SK-N-SH (cell line): ENCODE measurements at regions not wholly inside any gene's neighbourhood (a gene's known extent, or its start where the extent isn't known, plus 50 kb on each side); places are given as distances from the start of the nearest gene placed in this dataset.

Experiments used
- CTCF ChIA-PET: fragments of 300-600, 350-600 bp; formaldehyde crosslinking; extraction: SDS; loops from one replicate; lab custom pipeline; 2021; lab: Yijun Ruan, JAX
- POLR2A ChIA-PET: fragments of 350-600 bp; sonication (Branson Sonifier 250); formaldehyde crosslinking; extraction: SDS; loops from one replicate; lab custom pipeline; 2020; ENCODE audit warnings: antibody characterized with exemption, inconsistent platforms; lab: Yijun Ruan, JAX
- DNase-seq: peaks from one replicate; pipeline ENCODE4 v3.0.0; 2012
- H2AFZ ChIP-seq: fragments of 200-600 bp; sonication (generic); 2 replicates; pipeline ENCODE4 v1.8.1; 2016; ENCODE audit warnings: antibody characterized with exemption, mild to moderate bottlenecking, low read depth
- H3F3A ChIP-seq: fragments of 200-600 bp; sonication (generic); replicated peaks from 2 replicates; pipeline ENCODE3; 2016; ENCODE audit warnings: antibody characterized with exemption, mild to moderate bottlenecking; ENCODE audit not compliant: insufficient read depth
- H3K27ac ChIP-seq, 2 experiments: fragments of 200-500 bp in 1 of 2; fragments of 200-600 bp in 1 of 2; sonication (Bioruptor generic) in 1 of 2; sonication (generic), shearing (Covaris generic) in 1 of 2; 2 replicates each; pipeline versions ENCODE4 v1.5.1 to v1.6.1; 2014 to 2016; ENCODE audit warnings: low read depth in 2 of 2, inconsistent platforms in 1 of 2, low read length in 1 of 2, mild to moderate bottlenecking in 1 of 2, mixed read lengths in 1 of 2
- H3K27me3 ChIP-seq: fragments of 200-600 bp; sonication (generic), shearing (Covaris generic); 2 replicates; pipeline ENCODE4 v1.6.1; 2016; ENCODE audit warnings: mixed run types; ENCODE audit not compliant: insufficient read depth
- H3K36me3 ChIP-seq, 2 experiments: fragments of 200-500 bp in 1 of 2; fragments of 200-600 bp in 1 of 2; sonication (Bioruptor generic) in 1 of 2; sonication (generic) in 1 of 2; replicated peaks in 1 of 2; 2 replicates each; pipeline versions ENCODE3 to v1.5.1; 2014 to 2016; ENCODE audit warnings: low read length in 1 of 2, mild to moderate bottlenecking in 1 of 2; ENCODE audit not compliant: insufficient read depth in 2 of 2, control insufficient read depth in 1 of 2
- H3K4me1 ChIP-seq, 2 experiments: fragments of 200-500 bp in 1 of 2; fragments of 200-600 bp in 1 of 2; sonication (Bioruptor generic) in 1 of 2; sonication (generic), shearing (Covaris generic) in 1 of 2; 2 replicates each; pipeline versions ENCODE4 v1.5.1 to v1.6.1; 2014 to 2016; ENCODE audit warnings: low read depth in 1 of 2, low read length in 1 of 2, mixed run types in 1 of 2; ENCODE audit not compliant: insufficient read depth in 2 of 2, control insufficient read depth in 1 of 2
- H3K4me2 ChIP-seq: fragments of 200-600 bp; sonication (generic), shearing (Covaris generic); 2 replicates; pipeline ENCODE4 v1.6.1; 2017; ENCODE audit warnings: mixed run types
- H3K4me3 ChIP-seq, 2 experiments: fragments of 200-500 bp in 1 of 2; fragments of 200-600 bp in 1 of 2; sonication (Bioruptor generic) in 1 of 2; sonication (generic), shearing (Covaris generic) in 1 of 2; 2 replicates each; pipeline versions ENCODE4 v1.5.1 to v1.8.1; 2014 to 2016; ENCODE audit warnings: low read depth in 2 of 2, inconsistent platforms in 1 of 2, low read length in 1 of 2, mild to moderate bottlenecking in 1 of 2, mixed read lengths in 1 of 2, moderate library complexity in 1 of 2
- H3K79me2 ChIP-seq: fragments of 200-600 bp; sonication (generic); 2 replicates; pipeline ENCODE4 v1.8.1; 2017; ENCODE audit warnings: mild to moderate bottlenecking; ENCODE audit not compliant: insufficient read depth
- H3K9ac ChIP-seq: fragments of 200-600 bp; sonication (generic); 2 replicates; pipeline ENCODE4 v1.6.1; 2017; ENCODE audit warnings: mixed run types
- H3K9me2 ChIP-seq: fragments of 200-600 bp; sonication (generic); 2 replicates; pipeline ENCODE4 v1.6.1; 2017; ENCODE audit warnings: mixed run types
- H3K9me3 ChIP-seq: fragments of 200-600 bp; sonication (generic); 2 replicates; pipeline ENCODE4 v1.6.1; 2017; ENCODE audit warnings: mixed run types, mild to moderate bottlenecking, moderate library complexity
- H4K20me1 ChIP-seq: fragments of 200-600 bp; sonication (generic); 2 replicates; pipeline ENCODE4 v1.6.1; 2017; ENCODE audit warnings: mild to moderate bottlenecking, mixed run types; ENCODE audit not compliant: insufficient read depth
- ELF1 ChIP-seq: IDR thresholded peaks from 2 replicates; pipeline ENCODE4 v1.4.0; 2012
- EP300 ChIP-seq, 2 experiments: IDR thresholded peaks; 2 replicates each; pipeline versions ENCODE4 v1.4.0 to v1.6.1; 2012; ENCODE audit warnings: borderline replicate concordance in 1 of 2, low read depth in 1 of 2, low read length in 1 of 2
- EZH2phosphoT487 ChIP-seq: fragments of 200-600 bp; sonication (generic); IDR thresholded peaks from 2 replicates; pipeline ENCODE4 v1.6.1; 2017; ENCODE audit warnings: low read depth, mixed run types, mild to moderate bottlenecking, antibody characterized with exemption, moderate library complexity, borderline replicate concordance
- FOSL2 ChIP-seq: IDR thresholded peaks from 2 replicates; pipeline ENCODE4 v1.4.0; 2012; ENCODE audit warnings: low read depth, mild to moderate bottlenecking, moderate library complexity, borderline replicate concordance
- FOXJ3 ChIP-seq: sonication (generic); formaldehyde crosslinking; IDR thresholded peaks from 2 replicates; pipeline ENCODE4 v1.5.1; 2020; ENCODE audit warnings: mild to moderate bottlenecking, missing genetic modification reagents
- GATA2 ChIP-seq: sonication (generic); formaldehyde crosslinking; IDR thresholded peaks from 2 replicates; pipeline ENCODE4 v1.5.0; 2020; ENCODE audit warnings: mild to moderate bottlenecking, missing genetic modification reagents
- JUND ChIP-seq: IDR thresholded peaks from 2 replicates; pipeline ENCODE4 v1.4.0; 2012
- MAX ChIP-seq: IDR thresholded peaks from 2 replicates; pipeline ENCODE4 v1.4.0; 2012; ENCODE audit warnings: low read depth
- MEF2A ChIP-seq: IDR thresholded peaks from 2 replicates; pipeline ENCODE4 v1.4.0; 2012; ENCODE audit warnings: low read depth, borderline replicate concordance
- NRF1 ChIP-seq: IDR thresholded peaks from 2 replicates; pipeline ENCODE4 v1.6.1; 2012; ENCODE audit warnings: low read depth, mild to moderate bottlenecking, low read length
- PBX3 ChIP-seq: IDR thresholded peaks from 2 replicates; pipeline ENCODE4; 2012
- RAD21 ChIP-seq: IDR thresholded peaks from 2 replicates; pipeline ENCODE4 v1.6.1; 2012; ENCODE audit warnings: mild to moderate bottlenecking, low read length
- RCOR1 ChIP-seq: fragments of 150-350 bp; IDR thresholded peaks from 2 replicates; pipeline ENCODE4 v1.6.1; 2017; ENCODE audit warnings: antibody characterized with exemption, low read length
- SMC3 ChIP-seq: IDR thresholded peaks from 2 replicates; pipeline ENCODE4 v1.6.1; 2012; ENCODE audit warnings: low read depth, low read length, improper control_type of control experiment
- TCF12 ChIP-seq: IDR thresholded peaks from 2 replicates; pipeline ENCODE4 v1.4.0; 2012
- YY1 ChIP-seq: IDR thresholded peaks from 2 replicates; pipeline ENCODE4 v1.4.0; 2012; ENCODE audit warnings: low read depth, mild to moderate bottlenecking
- WGBS: methylation state at CpG from one replicate; pipeline ENCODE4 v1.1.6; 2017; ENCODE audit warnings: low lambda C conversion rate; 5-methylcytosine and 5-hydroxymethylcytosine counted together
- TF ChIP-seq, protein P1 (sequence below): IDR thresholded peaks from 2 replicates; pipeline ENCODE4 v1.4.0; 2012; ENCODE audit warnings: low read depth, borderline replicate concordance

GRCh38 chr2:48218169-48218568 lies 96.3 kb upstream of the FOXN2 start:
- Histone ChIP-seq H3K36me3 (no peaks in the 10 kb centered on the region), H3K4me3 (no peak overlapping the region), H3K4me1 (no peaks in the 10 kb centered on the region), H3K9me2 (no peaks in the 10 kb centered on the region), H3K27ac (no peak overlapping the region), H3K79me2 (no peaks in the 10 kb centered on the region), H3F3A (no peaks in the 10 kb centered on the region), H4K20me1 (no peaks in the 10 kb centered on the region), H3K4me2 (no peak overlapping the region), H3K9ac (no peak overlapping the region), H2AFZ (no peak overlapping the region), H3K27me3 (no peaks in the 10 kb centered on the region), H3K9me3 (no peaks in the 10 kb centered on the region)
- TF ChIP-seq MEF2A (no peak), JUND (no peak), YY1 (no peak), PBX3 (no peak), FOSL2 (no peak)
- CTCF ChIA-PET, result no interaction called here
- POLR2A ChIA-PET, result no interaction called here
- DNase-seq, result no peak
- 49% methylated on average over 2 of the region's 2 CpGs for WGBS

GRCh38 chr2:48219234-48219554 lies 95.3 kb upstream of the FOXN2 start:
- H3K4me2 ChIP-seq, result no peak overlapping the region
- no peaks in the 10 kb centered on the region for H3K79me2 ChIP-seq
- H3K4me1 ChIP-seq, result no peaks in the 10 kb centered on the region
- CTCF ChIA-PET, result interaction anchor here (1.1 kb wide), 1 partner anchor 28 kb away, joined by 3 read pairs; no protein-coding TSS in a partner anchor
- H3K9me3 ChIP-seq, result no peaks in the 10 kb centered on the region
- no peaks in the 10 kb centered on the region for H4K20me1 ChIP-seq
- no peaks in the 10 kb centered on the region for H3K27me3 ChIP-seq
- H3F3A ChIP-seq, result no peaks in the 10 kb centered on the region
- H3K36me3 ChIP-seq, result no peaks in the 10 kb centered on the region
- TF ChIP-seq RAD21 (no peak), GATA2 (CRISPR knock-in tag) (no peak)
- H3K9me2 ChIP-seq, result no peaks in the 10 kb centered on the region
- DNase-seq, result no peak
- no peak overlapping the region for H3K4me3 ChIP-seq
- H3K27ac ChIP-seq, result no peak overlapping the region
- POLR2A ChIA-PET, result no interaction called here
- no peak overlapping the region for H2AFZ ChIP-seq
- H3K9ac ChIP-seq, result no peak overlapping the region
- WGBS, result 25% methylated on average over 3 of the region's 3 CpGs

DNA sequence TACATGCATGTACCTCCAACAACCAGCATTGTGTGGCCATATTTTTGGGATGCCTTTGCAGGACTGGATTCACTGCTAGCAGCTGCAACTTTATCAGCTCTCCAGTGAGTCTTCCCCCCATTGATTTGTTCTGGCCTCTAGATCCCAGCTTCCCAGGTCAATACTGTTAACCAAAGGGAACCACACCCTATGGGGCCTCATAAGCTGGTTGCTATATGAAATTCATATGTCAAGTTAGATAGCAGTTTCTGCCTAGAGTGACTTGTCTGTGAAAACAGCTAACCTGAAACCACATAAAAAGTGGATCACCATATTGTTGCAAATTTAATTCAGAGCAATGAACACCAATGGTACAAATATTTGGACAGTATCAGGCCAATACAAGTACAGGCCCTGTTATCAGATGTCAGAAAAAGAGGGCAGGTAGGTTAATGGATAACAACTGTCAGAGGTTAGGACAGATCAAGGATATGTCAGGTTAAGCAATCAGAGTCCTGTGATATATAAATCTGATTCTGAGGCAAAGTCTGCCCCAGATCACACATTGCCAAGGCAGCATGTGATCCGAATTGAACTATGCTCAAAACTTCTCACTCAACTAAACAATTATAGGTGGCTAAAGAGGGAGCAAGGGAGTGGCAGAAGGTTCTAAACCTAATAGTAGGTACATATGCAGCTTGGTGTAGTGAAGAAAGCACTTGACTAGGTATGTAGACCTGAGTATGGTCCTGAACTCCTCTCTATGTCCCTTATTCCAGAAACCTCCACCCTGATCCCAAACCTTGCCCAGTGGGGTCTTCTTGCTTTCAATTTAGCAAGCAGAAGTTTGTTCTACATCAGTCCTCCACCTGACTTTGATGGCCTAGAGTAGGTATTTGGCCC lies 94.7 kb upstream of the FOXN2 start:
- ChIA-PET CTCF (interaction anchor here (1.1 kb wide), 1 partner anchor 29 kb away, joined by 3 read pairs; no protein-coding TSS in a partner anchor), POLR2A (no interaction called here)
- Histone ChIP-seq H3K4me3 (no peak overlapping the region), H3K4me1 (no peaks in the 10 kb centered on the region), H3F3A (no peaks in the 10 kb centered on the region), H3K79me2 (no peaks in the 10 kb centered on the region), H4K20me1 (no peaks in the 10 kb centered on the region), H2AFZ (no peak overlapping the region), H3K9me3 (no peaks in the 10 kb centered on the region), H3K9ac (no peak overlapping the region), H3K36me3 (no peaks in the 10 kb centered on the region), H3K27ac (no peak overlapping the region), H3K27me3 (no peaks in the 10 kb centered on the region), H3K4me2 (no peak overlapping the region), H3K9me2 (no peaks in the 10 kb centered on the region)
- 69% methylated on average over 1 of the region's 1 CpG for whole genome bisulfite sequencing
- no peak for DNase-seq
- TF ChIP-seq RCOR1 (no peak), MAX (no peak), ELF1 (no peak), SMC3 (no peak), GATA2 (CRISPR knock-in tag) (no peak), EZH2phosphoT487 (no peak), EP300 (IDR thresholded peaks at IDR 0.05; ENCODE audit: borderline replicate concordance in 1 of 2, low read depth in 1 of 2, low read length in 1 of 2) (no peak), JUND (no peak), NRF1 (no peak), TCF12 (no peak), FOXJ3 (CRISPR knock-in tag) (no peak), PBX3 (no peak)
- TF ChIP-seq, protein P1, sequence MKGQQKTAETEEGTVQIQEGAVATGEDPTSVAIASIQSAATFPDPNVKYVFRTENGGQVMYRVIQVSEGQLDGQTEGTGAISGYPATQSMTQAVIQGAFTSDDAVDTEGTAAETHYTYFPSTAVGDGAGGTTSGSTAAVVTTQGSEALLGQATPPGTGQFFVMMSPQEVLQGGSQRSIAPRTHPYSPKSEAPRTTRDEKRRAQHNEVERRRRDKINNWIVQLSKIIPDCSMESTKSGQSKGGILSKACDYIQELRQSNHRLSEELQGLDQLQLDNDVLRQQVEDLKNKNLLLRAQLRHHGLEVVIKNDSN, result no peak
